ENCODE measurements at regions not wholly inside any gene's neighbourhood (a gene's known extent, or its start where the extent isn't known, plus 50 kb on each side); places are given as distances from the start of the nearest gene placed in this dataset.
"Not testable (repeated sequence)": the region's sequence is repeated elsewhere in the genome, so short reads cannot be mapped to it uniquely, and the experiment has no call there.

- DNase-seq (no peak), ATAC-seq (no peak)
- CTCF ChIA-PET = no interaction called here
- no peak overlapping the region for H3K4me3 Mint-ChIP-seq
- no peaks in the 10 kb centered on the region for H3K4me1 Mint-ChIP-seq
- H3K36me3 Mint-ChIP-seq = no peaks in the 10 kb centered on the region
- no peak overlapping the region for H3K27ac Mint-ChIP-seq
- H3K27me3 Mint-ChIP-seq = no peaks in the 10 kb centered on the region
- H3K9me3 Mint-ChIP-seq (ENCODE audit: low read depth) = no peaks in the 10 kb centered on the region
Measured at GRCh38 chr3:20583648-20584047, 397.6 kb upstream of the SGO1 start.

GRCh38 chr3:20576228-20576627 lies 390.2 kb upstream of the SGO1 start:
- CTCF ChIA-PET = no interaction called here
- H3K4me1 Mint-ChIP-seq = no peaks in the 10 kb centered on the region
- H3K27me3 Mint-ChIP-seq = no peaks in the 10 kb centered on the region
- H3K36me3 Mint-ChIP-seq = no peaks in the 10 kb centered on the region
- no peaks in the 10 kb centered on the region for H3K9me3 Mint-ChIP-seq (ENCODE audit: low read depth)
- DNase-seq (no peak), ATAC-seq (no peak)
- no peak overlapping the region for H3K27ac Mint-ChIP-seq
- no peak overlapping the region for H3K4me3 Mint-ChIP-seq

GRCh38 chr3:20575146-20575545 lies 389.1 kb upstream of the SGO1 start:
- no peak overlapping the region for H3K4me3 Mint-ChIP-seq
- H3K4me1 Mint-ChIP-seq = no peaks in the 10 kb centered on the region
- H3K27ac Mint-ChIP-seq = no peak overlapping the region
- DNase-seq (no peak), ATAC-seq (no peak)
- H3K9me3 Mint-ChIP-seq (ENCODE audit: low read depth) = no peaks in the 10 kb centered on the region
- H3K36me3 Mint-ChIP-seq = no peaks in the 10 kb centered on the region
- no peaks in the 10 kb centered on the region for H3K27me3 Mint-ChIP-seq
- CTCF ChIA-PET = no interaction called here

- Mint-ChIP-seq H3K4me3 (no peak overlapping the region), H3K27ac (no peak overlapping the region), H3K9me3 (ENCODE audit: low read depth) (no peaks in the 10 kb centered on the region), H3K4me1 (no peaks in the 10 kb centered on the region), H3K36me3 (no peaks in the 10 kb centered on the region), H3K27me3 (no peaks in the 10 kb centered on the region)
- CTCF ChIA-PET = no interaction called here
- ATAC-seq (no peak), DNase-seq (no peak)
Measured at GRCh38 chr3:20574746-20575145, 388.7 kb upstream of the SGO1 start.

- H3K36me3 Mint-ChIP-seq = no peaks in the 10 kb centered on the region
- H3K27ac Mint-ChIP-seq = no peak overlapping the region
- no peaks in the 10 kb centered on the region for H3K9me3 Mint-ChIP-seq (ENCODE audit: low read depth)
- H3K27me3 Mint-ChIP-seq = no peaks in the 10 kb centered on the region
- CTCF ChIA-PET = no interaction called here
- ATAC-seq (no peak), DNase-seq (no peak)
- no peak overlapping the region for H3K4me3 Mint-ChIP-seq
- no peaks in the 10 kb centered on the region for H3K4me1 Mint-ChIP-seq
Measured at GRCh38 chr3:20573175-20573574, 387.2 kb upstream of the SGO1 start.

- Mint-ChIP-seq H3K27me3 (no peaks in the 10 kb centered on the region), H3K9me3 (ENCODE audit: low read depth) (no peaks in the 10 kb centered on the region), H3K4me1 (no peaks in the 10 kb centered on the region), H3K36me3 (no peaks in the 10 kb centered on the region), H3K27ac (no peak overlapping the region), H3K4me3 (no peak overlapping the region)
- no peak for ATAC-seq
- CTCF ChIA-PET = no interaction called here
- no peak for DNase-seq
Measured at GRCh38 chr3:20572473-20572872, 386.5 kb upstream of the SGO1 start.

GRCh38 chr3:20569310-20569709 lies 383.3 kb upstream of the SGO1 start:
- ATAC-seq = no peak
- no peak overlapping the region for H3K4me3 Mint-ChIP-seq

GRCh38 chr3:20564966-20565365 lies 379.0 kb upstream of the SGO1 start:
- Mint-ChIP-seq H3K9me3 (ENCODE audit: low read depth) (no peaks in the 10 kb centered on the region), H3K27ac (no peak overlapping the region), H3K36me3 (no peaks in the 10 kb centered on the region), H3K27me3 (no peaks in the 10 kb centered on the region), H3K4me1 (no peaks in the 10 kb centered on the region), H3K4me3 (no peak overlapping the region)
- ATAC-seq (no peak), DNase-seq (no peak)
- CTCF ChIA-PET = no interaction called here

More at GRCh38 chr3:20569310-20569709, 383.3 kb upstream of the SGO1 start:
- Mint-ChIP-seq H3K36me3 (no peaks in the 10 kb centered on the region), H3K4me1 (no peaks in the 10 kb centered on the region), H3K27me3 (no peaks in the 10 kb centered on the region), H3K9me3 (ENCODE audit: low read depth) (no peaks in the 10 kb centered on the region), H3K27ac (no peak overlapping the region)
- CTCF ChIA-PET = no interaction called here
- DNase-seq = no peak

- CTCF ChIA-PET = no interaction called here
- no peaks in the 10 kb centered on the region for H3K4me1 Mint-ChIP-seq
- DNase-seq = no peak
- H3K36me3 Mint-ChIP-seq = no peaks in the 10 kb centered on the region
- peaks cover 1% of the 10 kb centered on the region for H3K9me3 Mint-ChIP-seq (ENCODE audit: low read depth)
- no peak overlapping the region for H3K27ac Mint-ChIP-seq
- no peak for ATAC-seq
- H3K4me3 Mint-ChIP-seq = no peak overlapping the region
- H3K27me3 Mint-ChIP-seq = no peaks in the 10 kb centered on the region
Measured at GRCh38 chr3:20563985-20564384, 378.0 kb upstream of the SGO1 start.

GRCh38 chr3:20563251-20563650 lies 377.2 kb upstream of the SGO1 start:
- Mint-ChIP-seq H3K4me1 (no peaks in the 10 kb centered on the region), H3K27ac (no peak overlapping the region), H3K9me3 (ENCODE audit: low read depth) (peaks cover 2% of the 10 kb centered on the region), H3K27me3 (no peaks in the 10 kb centered on the region), H3K4me3 (no peak overlapping the region), H3K36me3 (no peaks in the 10 kb centered on the region)
- CTCF ChIA-PET = no interaction called here
- no peak for DNase-seq
- ATAC-seq = no peak

GRCh38 chr3:20561166-20561565 lies 375.2 kb upstream of the SGO1 start:
- H3K4me1 Mint-ChIP-seq = no peaks in the 10 kb centered on the region
- no peaks in the 10 kb centered on the region for H3K36me3 Mint-ChIP-seq
- ATAC-seq (no peak), DNase-seq (no peak)
- CTCF ChIA-PET = no interaction called here
- H3K9me3 Mint-ChIP-seq (ENCODE audit: low read depth) = peaks cover 2% of the 10 kb centered on the region
- H3K4me3 Mint-ChIP-seq = no peak overlapping the region
- H3K27me3 Mint-ChIP-seq = no peaks in the 10 kb centered on the region
- H3K27ac Mint-ChIP-seq = no peak overlapping the region

- H3K9me3 Mint-ChIP-seq (ENCODE audit: low read depth); ATAC-seq; H3K4me3 Mint-ChIP-seq; DNase-seq; H3K27ac Mint-ChIP-seq; H3K27me3 Mint-ChIP-seq; H3K4me1 Mint-ChIP-seq; CTCF ChIA-PET; H3K36me3 Mint-ChIP-seq: not testable (repeated sequence)
Measured at GRCh38 chr3:20560446-20560845, 374.4 kb upstream of the SGO1 start.

GRCh38 chr3:20558161-20558560 lies 372.2 kb upstream of the SGO1 start:
- CTCF ChIA-PET = no interaction called here

GRCh38 chr3:20556661-20557060 lies 370.7 kb upstream of the SGO1 start:
- CTCF ChIA-PET = no interaction called here
- no peak overlapping the region for H3K4me3 Mint-ChIP-seq
- H3K36me3 Mint-ChIP-seq = no peaks in the 10 kb centered on the region
- no peaks in the 10 kb centered on the region for H3K4me1 Mint-ChIP-seq
- H3K9me3 Mint-ChIP-seq (ENCODE audit: low read depth) = peaks cover 2% of the 10 kb centered on the region
- ATAC-seq (no peak), DNase-seq (no peak)
- H3K27me3 Mint-ChIP-seq = no peaks in the 10 kb centered on the region
- H3K27ac Mint-ChIP-seq = no peak overlapping the region

More at GRCh38 chr3:20558161-20558560, 372.2 kb upstream of the SGO1 start:
- no peaks in the 10 kb centered on the region for H3K27me3 Mint-ChIP-seq
- ATAC-seq (no peak), DNase-seq (no peak)
- no peak overlapping the region for H3K4me3 Mint-ChIP-seq
- H3K36me3 Mint-ChIP-seq = no peaks in the 10 kb centered on the region
- H3K27ac Mint-ChIP-seq = no peak overlapping the region
- peaks cover 2% of the 10 kb centered on the region for H3K9me3 Mint-ChIP-seq (ENCODE audit: low read depth)
- H3K4me1 Mint-ChIP-seq = no peaks in the 10 kb centered on the region

GRCh38 chr3:20552605-20553275 lies 366.7 kb upstream of the SGO1 start:
- no peak for ATAC-seq
- H3K4me3 Mint-ChIP-seq = no peak overlapping the region
- H3K36me3 Mint-ChIP-seq = no peaks in the 10 kb centered on the region
- CTCF ChIA-PET = no interaction called here
- H3K27me3 Mint-ChIP-seq = no peaks in the 10 kb centered on the region
- H3K9me3 Mint-ChIP-seq (ENCODE audit: low read depth) = no peaks in the 10 kb centered on the region
- H3K27ac Mint-ChIP-seq = no peak overlapping the region
- H3K4me1 Mint-ChIP-seq = no peaks in the 10 kb centered on the region
- no peak for DNase-seq
